ENCODE measurements at regions not wholly inside any gene's neighbourhood (a gene's known extent, or its start where the extent isn't known, plus 50 kb on each side); places are given as distances from the start of the nearest gene placed in this dataset.

- TF ChIP-seq CTCF (IDR thresholded peaks at IDR 0.05) (no peak), POLR2A (IDR thresholded peaks at IDR 0.05) (no peak)
These were observed 292.8 kb upstream of the LRP1B start for GRCh38 chr2:142423603-142424002.
